ENCODE measurements at regions not wholly inside any gene's neighbourhood (a gene's known extent, or its start where the extent isn't known, plus 50 kb on each side); places are given as distances from the start of the nearest gene placed in this dataset.

GRCh38 chr2:47636596-47637264, 65.9 kb upstream of the KCNK12 start:
- no peak for TF ChIP-seq CTCF (IDR thresholded peaks at IDR 0.05)
- no peak for TF ChIP-seq POLR2AphosphoS5 (IDR thresholded peaks at IDR 0.05; ENCODE audit: insufficient read depth in 1 of 2, low read depth in 1 of 2)

Measured in vagina (tissue), 2 donors.